Hematopoietic multipotent progenitor cell treated with erythropoietin and hydrocortisone succinate and interleukin-3 and kit ligand, for 4 days (in vitro differentiated cells): ENCODE measurements at regions not wholly inside any gene's neighbourhood (a gene's known extent, or its start where the extent isn't known, plus 50 kb on each side); places are given as distances from the start of the nearest gene placed in this dataset.

Experiments
- DNase-seq: peaks from one replicate; pipeline ENCODE4 v3.0.0-alpha.2; 2015

DNA sequence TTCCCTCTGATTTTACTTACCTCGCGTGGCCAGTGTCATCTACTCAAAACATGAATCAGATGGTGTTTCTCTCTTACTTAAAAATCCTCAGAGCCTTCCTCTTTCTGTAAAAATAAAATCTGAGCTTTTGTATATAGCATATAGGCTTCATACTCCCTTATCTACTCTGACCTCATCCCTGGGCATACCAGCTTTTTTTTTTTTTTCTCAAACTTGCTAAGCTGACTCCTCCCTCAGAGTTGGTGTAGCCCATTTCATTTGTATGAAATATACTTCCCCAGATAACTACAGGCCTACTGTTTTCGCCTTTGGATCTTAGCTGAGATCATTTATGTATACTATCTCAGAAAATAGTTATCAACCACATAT, 648.9 kb upstream of the ALCAM start:
- peak; percentile 17 for DNase-seq

- no peak for DNase-seq
Measured at GRCh38 chr3:104723000-104723399, 643.7 kb upstream of the ALCAM start.

DNA sequence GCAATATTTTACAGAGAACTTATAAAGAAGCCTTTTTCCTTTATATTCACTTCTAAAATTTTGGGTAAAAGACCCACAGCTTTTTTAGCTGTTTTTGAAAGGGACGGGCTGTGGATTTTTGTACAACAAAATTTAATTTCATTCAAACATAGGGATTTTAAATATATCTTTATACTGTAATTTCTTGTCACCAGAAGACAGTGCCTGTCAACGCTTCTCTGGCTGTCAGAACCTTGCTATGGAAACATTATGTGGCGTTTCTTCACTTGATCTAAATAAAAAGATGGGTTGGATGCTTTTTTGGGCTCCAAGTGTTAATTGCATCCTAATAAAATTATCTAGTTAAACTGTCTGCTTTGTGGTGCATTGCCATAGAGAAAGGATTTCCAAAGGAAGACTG, 635.6 kb upstream of the ALCAM start:
- DNase-seq = no peak

GRCh38 chr3:104734627-104735026, 632.1 kb upstream of the ALCAM start:
- DNase-seq = no peak

GRCh38 chr3:104735691-104736090, 631.0 kb upstream of the ALCAM start:
- no peak for DNase-seq

DNA sequence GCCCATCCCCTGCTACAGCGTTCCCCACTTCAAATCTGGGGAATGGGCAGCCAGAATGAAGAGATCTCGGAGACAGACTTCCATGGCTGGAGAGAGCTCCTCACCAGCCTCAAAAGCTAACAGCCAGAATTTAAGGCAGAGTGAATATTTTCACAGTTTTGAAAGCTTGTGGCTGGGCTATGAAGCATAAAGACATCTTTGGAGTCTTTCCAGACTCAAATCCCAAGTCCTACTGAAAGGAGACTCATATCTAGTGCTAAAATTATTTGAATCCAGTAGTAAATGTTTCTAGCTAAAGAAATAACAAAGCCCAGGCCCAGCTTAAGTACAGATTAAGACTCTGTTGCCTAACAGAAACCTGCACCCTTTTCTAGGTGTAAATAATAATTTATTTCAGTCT, 628.4 kb upstream of the ALCAM start:
- DNase-seq = no peak

DNA sequence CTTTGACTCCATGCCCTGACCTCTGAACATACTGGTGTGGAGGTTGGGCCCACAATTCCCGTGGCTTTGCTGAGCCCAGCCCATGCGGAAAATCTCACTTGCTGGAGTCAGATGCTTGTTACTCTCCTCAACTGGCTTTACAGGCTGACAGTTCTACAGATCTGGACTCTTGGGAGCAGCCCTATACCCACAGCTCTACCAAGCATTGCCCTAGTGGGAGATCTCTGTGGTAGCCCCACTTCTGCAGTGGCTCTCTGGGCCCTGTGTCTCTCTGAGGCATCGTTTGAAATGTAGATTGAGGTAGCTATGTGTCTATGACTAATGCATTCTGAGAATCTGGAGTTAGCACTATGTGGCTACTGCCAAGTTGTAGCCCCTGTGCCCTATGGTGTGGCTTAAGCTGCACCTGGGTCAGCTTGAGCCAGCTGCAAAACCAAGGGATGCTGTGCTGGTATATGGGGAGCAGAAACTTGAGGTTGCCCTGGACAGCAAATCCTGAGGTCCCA, 625.8 kb upstream of the ALCAM start:
- DNase-seq = no peak

DNA sequence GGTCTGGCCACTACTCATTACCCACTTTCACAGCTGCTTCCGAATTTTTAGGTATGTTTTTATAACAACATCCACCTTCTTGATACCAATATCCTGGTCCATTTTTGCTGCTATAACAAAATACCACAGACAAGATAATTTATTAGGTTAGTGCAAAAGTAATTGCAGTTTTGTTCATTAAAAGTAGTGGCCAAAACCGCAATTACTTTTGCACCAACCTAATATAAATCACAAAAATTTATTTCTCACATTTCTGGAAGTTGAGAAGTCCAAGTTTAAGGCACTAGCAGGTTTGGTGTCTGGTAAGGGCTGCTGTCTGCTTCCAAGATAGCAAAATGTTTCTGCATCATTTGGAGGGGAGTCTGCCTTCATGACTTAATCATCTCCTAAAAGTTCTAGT, 624.7 kb upstream of the ALCAM start:
- DNase-seq = no peak

GRCh38 chr3:104745313-104745712, 621.4 kb upstream of the ALCAM start:
- DNase-seq = no peak

DNA sequence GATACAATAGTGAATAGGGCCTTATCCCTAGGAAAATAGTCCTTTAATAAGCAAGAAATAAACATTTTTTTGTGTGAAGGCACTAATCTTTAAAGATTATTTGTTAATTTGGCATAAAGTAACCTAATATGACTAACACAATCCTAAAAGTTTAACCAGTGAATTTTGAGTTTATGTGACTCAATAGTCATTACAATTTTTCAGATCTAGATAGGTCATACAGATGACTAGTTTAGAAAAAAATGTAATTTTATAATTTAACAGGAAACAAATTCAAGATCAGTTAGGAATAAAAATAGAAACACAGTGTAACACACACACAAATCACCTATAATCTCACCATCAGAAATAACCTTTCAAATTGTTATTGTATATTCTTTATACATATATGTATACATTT, 620.7 kb upstream of the ALCAM start:
- DNase-seq = no peak

- DNase-seq = no peak
Measured at GRCh38 chr3:104750581-104750980, 616.1 kb upstream of the ALCAM start.

GRCh38 chr3:104755791-104756190, 610.9 kb upstream of the ALCAM start:
- DNase-seq = no peak

- DNase-seq = no peak
Measured at GRCh38 chr3:104763007-104763406, 603.7 kb upstream of the ALCAM start.

GRCh38 chr3:104764496-104764895, 602.2 kb upstream of the ALCAM start:
- DNase-seq = no peak

GRCh38 chr3:104768886-104769285, 597.8 kb upstream of the ALCAM start:
- no peak for DNase-seq

DNA sequence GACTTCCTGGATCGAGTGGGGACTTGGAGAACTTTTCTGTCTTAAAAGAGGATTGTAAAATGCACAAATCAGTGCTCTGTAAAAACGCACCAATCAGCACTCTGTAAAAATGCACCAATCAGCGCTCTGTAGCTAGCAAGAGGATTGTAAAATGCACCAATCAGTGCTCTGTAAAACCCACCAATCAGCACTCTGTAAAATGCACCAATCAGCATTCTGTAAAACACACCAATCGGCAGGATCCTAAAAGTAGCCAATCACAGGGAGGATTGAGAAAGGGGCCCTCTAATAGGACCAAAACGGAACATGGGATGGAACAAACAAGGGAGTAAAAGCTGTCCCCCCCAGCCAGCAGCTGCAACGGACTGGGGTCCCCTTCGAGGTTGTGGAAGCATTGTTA, 587.4 kb upstream of the ALCAM start:
- no peak for DNase-seq

DNA sequence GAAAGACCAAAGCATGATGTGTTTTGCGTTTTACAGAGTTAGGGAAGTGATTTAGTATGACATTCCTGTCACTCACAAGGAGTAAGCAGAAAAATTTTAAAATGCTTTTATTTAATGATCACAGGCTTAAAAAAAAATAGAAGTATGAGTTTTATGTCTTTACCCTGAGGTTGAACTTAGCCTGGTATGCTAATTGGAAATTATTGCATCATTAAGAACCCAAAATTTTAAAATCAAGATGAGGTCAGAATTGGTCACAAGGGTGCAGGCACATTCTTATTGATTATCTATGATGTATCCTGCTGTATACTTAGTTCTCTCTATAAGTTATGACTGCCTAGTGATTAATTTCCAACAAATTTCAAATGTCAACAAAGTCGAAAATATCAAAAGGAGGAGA, 585.6 kb upstream of the ALCAM start:
- no peak for DNase-seq

DNA sequence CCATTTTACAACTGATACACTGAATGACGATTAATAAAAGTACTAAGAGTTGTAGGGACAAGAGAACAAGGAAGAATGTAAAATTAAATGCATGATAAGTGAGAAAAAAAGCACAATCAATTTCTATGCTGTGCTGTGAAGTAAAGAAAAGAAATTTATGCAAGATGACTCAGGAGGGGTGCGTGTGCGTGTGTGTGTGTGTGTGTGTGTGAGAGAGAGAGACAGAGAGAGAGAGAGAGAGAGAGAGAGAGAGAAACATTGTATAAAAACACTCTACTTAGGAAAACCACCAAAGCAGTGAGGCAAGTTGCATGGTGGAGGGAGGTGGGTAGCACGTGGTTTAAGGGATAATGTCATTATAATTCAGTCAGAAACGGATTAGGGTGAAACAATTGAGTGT, 580.8 kb upstream of the ALCAM start:
- DNase-seq = no peak

GRCh38 chr3:104787306-104787705, 579.4 kb upstream of the ALCAM start:
- no peak for DNase-seq

DNA sequence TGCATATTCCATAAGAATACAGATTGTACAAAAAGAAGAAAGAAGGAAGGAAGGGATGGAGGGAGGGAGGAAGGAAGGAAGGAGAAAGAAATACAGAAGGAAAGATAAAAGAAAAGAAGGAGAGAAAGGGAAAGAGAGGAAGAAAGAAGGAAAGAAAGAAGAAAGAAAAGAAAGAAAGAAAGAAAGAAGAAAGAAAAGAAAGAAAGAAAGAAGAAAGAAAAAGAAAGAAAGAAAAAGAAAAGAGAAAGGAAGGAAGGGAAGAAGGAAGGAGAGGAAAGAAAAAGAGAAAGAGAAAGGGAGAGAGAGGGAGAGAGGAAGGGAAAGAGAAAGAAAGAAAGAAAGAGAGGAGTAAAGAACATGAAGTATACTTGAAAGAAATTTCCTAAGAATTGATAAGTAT, 577.9 kb upstream of the ALCAM start:
- no peak for DNase-seq

- DNase-seq = no peak
Measured at GRCh38 chr3:104791331-104791730, 575.4 kb upstream of the ALCAM start.

- no peak for DNase-seq
Measured at GRCh38 chr3:104796556-104796955, 570.2 kb upstream of the ALCAM start.

DNA sequence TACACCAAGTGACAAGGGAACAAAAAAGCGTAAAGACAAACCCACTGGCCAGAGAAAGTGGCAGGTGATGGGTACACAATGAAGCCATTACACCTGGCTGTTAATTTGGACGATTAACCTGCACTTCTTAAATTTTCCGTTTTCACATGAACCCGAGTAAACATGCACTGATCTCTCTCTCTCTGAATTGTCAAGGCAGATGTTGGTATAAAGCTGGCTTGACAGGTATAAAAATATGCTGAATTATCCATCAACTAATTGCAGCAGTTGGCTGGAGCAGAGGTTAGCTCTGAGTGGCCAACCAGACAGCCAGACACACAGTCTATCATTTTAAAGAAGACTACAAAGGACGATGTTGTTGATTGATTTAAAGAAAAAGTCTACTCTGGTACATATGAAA, 561.7 kb upstream of the ALCAM start:
- DNase-seq = no peak

DNA sequence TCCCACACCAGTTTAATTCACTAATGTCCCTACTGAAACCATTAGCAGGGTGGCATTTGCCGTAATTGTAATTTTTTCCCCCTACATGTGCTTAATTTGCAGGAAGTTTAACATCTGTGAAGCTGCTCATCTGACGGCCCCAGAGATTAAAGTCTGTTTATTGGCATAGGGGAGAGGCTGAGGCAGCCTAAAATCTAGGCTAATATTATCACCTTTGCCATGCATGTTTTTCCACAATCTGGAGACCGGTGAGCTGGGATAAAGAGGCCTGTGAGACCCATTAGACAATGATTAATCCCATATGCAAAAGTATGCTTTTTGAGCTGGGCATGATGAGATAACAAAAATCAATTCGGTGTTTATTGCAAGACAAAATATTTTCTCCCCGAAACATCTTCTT, 561.2 kb upstream of the ALCAM start:
- no peak for DNase-seq

- no peak for DNase-seq
Measured at GRCh38 chr3:104810896-104811295, 555.8 kb upstream of the ALCAM start.

DNA sequence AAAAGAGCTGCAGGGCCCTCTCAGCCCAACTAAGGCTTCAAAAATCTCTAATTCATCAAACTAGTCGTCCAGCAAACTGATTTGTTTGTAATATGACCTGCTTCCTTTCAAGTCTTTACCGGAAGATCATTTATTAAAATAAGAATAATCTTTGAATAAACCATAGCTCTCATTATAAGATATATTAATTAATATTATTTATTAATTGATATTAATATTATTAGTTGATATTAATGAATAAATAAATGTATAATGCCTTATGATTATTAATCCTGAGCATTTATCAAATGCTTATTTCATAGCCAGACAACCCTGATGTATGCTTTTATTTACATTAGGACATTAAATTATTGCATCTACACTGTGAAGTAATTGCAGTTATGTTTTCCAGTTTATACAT, 550.7 kb upstream of the ALCAM start:
- no peak for DNase-seq
